ENCODE measurements at regions not wholly inside any gene's neighbourhood (a gene's known extent, or its start where the extent isn't known, plus 50 kb on each side); places are given as distances from the start of the nearest gene placed in this dataset.
"Not testable (repeated sequence)": the region's sequence is repeated elsewhere in the genome, so short reads cannot be mapped to it uniquely, and the experiment has no call there.

GRCh38 chr7:3177271-3177670 is 123.8 kb upstream of the SDK1 start:
- Mint-ChIP-seq H3K36me3 (no peaks in the 10 kb centered on the region), H3K4me1 (no peaks in the 10 kb centered on the region), H3K27ac (no peak overlapping the region), H3K9me3 (peaks cover 0 to 2% of the 10 kb centered on the region in 2 donors), H3K27me3 (peaks cover 7 to 13% of the 10 kb centered on the region in 2 donors), H3K4me3 (no peak overlapping the region)
- ATAC-seq (replicated peaks) (no peak), DNase-seq (no peak)

- Mint-ChIP-seq H3K27ac (no peak overlapping the region), H3K4me1 (no peaks in the 10 kb centered on the region)
These were observed 121.6 kb upstream of the SDK1 start for GRCh38 chr7:3179456-3179855.

DNA sequence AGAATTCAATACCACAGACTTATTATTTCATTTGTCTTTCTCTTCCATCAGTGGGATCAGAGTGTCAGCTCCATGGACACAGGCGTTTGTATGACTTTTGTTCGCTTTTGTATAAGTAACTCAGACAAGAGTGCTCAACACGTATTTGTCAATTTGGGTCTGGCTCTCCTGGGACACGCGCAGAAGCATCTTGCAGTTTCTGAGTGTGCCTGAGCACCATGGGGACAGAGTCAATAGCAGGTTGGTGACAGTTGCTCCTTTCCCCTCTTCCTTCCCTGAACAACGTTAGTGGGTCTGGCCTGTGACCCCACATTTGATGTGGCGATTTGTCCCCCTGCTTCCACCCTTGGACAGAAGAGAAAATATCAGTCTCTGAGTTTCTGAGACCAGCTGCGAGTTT is 120.4 kb upstream of the SDK1 start:
- DNase-seq (no peak), ATAC-seq (replicated peaks) (no peak)
- Mint-ChIP-seq H3K36me3 (no peaks in the 10 kb centered on the region), H3K27me3 (peaks cover 10% of the 10 kb centered on the region in 2 donors), H3K27ac (no peak overlapping the region), H3K4me1 (no peaks in the 10 kb centered on the region), H3K9me3 (peaks cover 0 to 2% of the 10 kb centered on the region in 2 donors), H3K4me3 (no peak overlapping the region)

More at GRCh38 chr7:3179456-3179855, 121.6 kb upstream of the SDK1 start:
- H3K36me3 Mint-ChIP-seq: no peaks in the 10 kb centered on the region
- ATAC-seq (replicated peaks) (no peak), DNase-seq (no peak)
- peaks cover 0 to 2% of the 10 kb centered on the region in 2 donors for H3K9me3 Mint-ChIP-seq
- H3K4me3 Mint-ChIP-seq: no peak overlapping the region
- peaks cover 8 to 12% of the 10 kb centered on the region in 2 donors for H3K27me3 Mint-ChIP-seq

GRCh38 chr7:3182055-3182454 is 119.0 kb upstream of the SDK1 start:
- not testable (repeated sequence) for ATAC-seq (replicated peaks); H3K27ac Mint-ChIP-seq
- peaks cover 10% of the 10 kb centered on the region in 2 donors for H3K27me3 Mint-ChIP-seq

DNA sequence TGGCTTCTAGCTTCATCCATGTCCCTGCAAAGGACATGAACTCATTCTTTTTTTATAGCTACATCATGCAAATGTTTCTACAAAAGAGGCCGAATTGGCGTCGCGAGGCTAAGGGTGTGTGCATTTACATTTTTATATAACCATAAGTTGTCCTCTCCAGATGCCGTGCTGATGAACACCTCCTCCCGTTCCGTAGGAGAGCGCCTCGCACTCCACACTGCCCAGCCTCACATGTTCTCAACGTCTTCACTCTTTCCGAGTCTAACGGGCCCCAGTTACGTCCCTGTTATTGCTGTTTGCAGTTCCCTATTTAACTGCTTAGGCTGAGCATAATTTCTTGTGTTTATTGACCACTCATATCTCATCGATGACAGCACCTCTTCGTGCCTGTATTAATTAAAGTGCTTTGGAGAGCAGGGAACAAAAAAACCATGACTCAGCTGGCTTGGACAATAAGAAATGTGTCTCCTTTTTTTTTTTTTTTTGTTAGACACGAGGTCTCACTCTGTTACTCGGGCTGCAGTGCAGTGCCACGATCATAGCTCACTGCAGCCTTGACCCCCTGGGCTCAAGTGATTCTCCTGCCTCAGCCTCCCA is 113.5 kb upstream of the SDK1 start:
- DNase-seq: no peak
- ATAC-seq (replicated peaks): no peak
- H3K27ac Mint-ChIP-seq: no peak overlapping the region
- H3K4me1 Mint-ChIP-seq: peaks cover 5 to 8% of the 10 kb centered on the region in 2 donors
- H3K9me3 Mint-ChIP-seq: no peaks in the 10 kb centered on the region
- H3K36me3 Mint-ChIP-seq: no peaks in the 10 kb centered on the region
- H3K27me3 Mint-ChIP-seq: peaks cover 13 to 17% of the 10 kb centered on the region in 2 donors
- H3K4me3 Mint-ChIP-seq: no peak overlapping the region

More at GRCh38 chr7:3182055-3182454, 119.0 kb upstream of the SDK1 start:
- not testable (repeated sequence) for H3K4me1 Mint-ChIP-seq, DNase-seq, H3K4me3 Mint-ChIP-seq, H3K9me3 Mint-ChIP-seq, H3K36me3 Mint-ChIP-seq

DNA sequence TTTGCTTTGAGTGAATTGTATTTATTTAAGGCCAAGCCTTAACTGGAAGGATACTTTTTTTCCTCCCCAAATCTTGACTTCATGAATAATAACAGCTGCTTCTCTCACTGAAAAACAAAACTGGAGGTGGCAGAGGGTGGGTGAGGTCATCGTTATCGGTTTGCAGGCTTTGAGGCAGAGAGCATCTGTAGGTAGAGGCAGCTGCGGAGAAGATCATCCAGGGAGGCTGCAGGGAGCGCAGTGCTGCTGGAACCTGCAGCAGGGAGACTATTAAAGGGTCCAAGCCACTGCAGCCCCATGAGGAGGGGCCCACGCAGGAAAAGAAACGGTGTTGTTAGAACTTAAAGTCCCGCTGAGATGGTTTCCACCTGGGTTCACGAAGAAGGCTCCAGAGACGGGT is 112.1 kb upstream of the SDK1 start:
- no peak for ATAC-seq (replicated peaks)
- H3K9me3 Mint-ChIP-seq: no peaks in the 10 kb centered on the region
- H3K27me3 Mint-ChIP-seq: peaks cover 13 to 15% of the 10 kb centered on the region in 2 donors
- no peaks in the 10 kb centered on the region for H3K36me3 Mint-ChIP-seq
- H3K4me1 Mint-ChIP-seq: peaks cover 5 to 8% of the 10 kb centered on the region in 2 donors
- H3K4me3 Mint-ChIP-seq: no peak overlapping the region
- no peak overlapping the region for H3K27ac Mint-ChIP-seq
- no peak for DNase-seq

GRCh38 chr7:3191548-3191947 is 109.5 kb upstream of the SDK1 start:
- peaks cover 10 to 16% of the 10 kb centered on the region in 2 donors for H3K27me3 Mint-ChIP-seq
- no peak overlapping the region for H3K27ac Mint-ChIP-seq
- ATAC-seq (replicated peaks): peak; percentile 59 to 63

DNA sequence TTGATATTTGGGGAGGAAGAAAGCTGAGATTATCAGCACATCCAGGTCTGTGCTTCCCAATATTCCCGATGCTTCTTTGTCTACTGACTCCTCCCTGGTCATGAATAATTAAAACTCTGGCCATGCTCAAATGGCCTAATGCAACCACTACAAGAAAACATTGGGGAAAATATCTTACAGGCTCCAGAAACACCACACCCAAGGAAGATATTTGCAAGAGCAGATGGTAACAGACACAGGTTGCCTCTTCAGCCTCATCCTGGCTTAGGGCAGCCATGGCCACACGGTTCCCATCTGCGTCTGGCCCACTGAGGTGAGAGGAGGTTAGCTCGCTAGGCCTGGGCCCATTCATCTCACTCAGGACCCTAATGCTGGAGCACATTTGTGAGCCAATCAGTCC is 108.4 kb upstream of the SDK1 start:
- H3K9me3 Mint-ChIP-seq: peaks cover 0 to 1% of the 10 kb centered on the region in 2 donors
- no peaks in the 10 kb centered on the region for H3K36me3 Mint-ChIP-seq
- H3K4me1 Mint-ChIP-seq: peaks cover 9 to 16% of the 10 kb centered on the region in 2 donors
- no peak for DNase-seq
- H3K4me3 Mint-ChIP-seq: no peak overlapping the region
- no peak overlapping the region for H3K27ac Mint-ChIP-seq
- H3K27me3 Mint-ChIP-seq: peaks cover 13 to 16% of the 10 kb centered on the region in 2 donors
- ATAC-seq (replicated peaks): no peak

More at GRCh38 chr7:3191548-3191947, 109.5 kb upstream of the SDK1 start:
- H3K4me1 Mint-ChIP-seq: peaks cover 5 to 8% of the 10 kb centered on the region in 2 donors
- peaks cover 0 to 1% of the 10 kb centered on the region in 2 donors for H3K9me3 Mint-ChIP-seq
- peak; percentile 1 for DNase-seq
- no peaks in the 10 kb centered on the region for H3K36me3 Mint-ChIP-seq
- H3K4me3 Mint-ChIP-seq: no peak overlapping the region

- no peak for DNase-seq
- Mint-ChIP-seq H3K4me1 (peaks cover 9 to 16% of the 10 kb centered on the region in 2 donors), H3K27me3 (peaks cover 12 to 15% of the 10 kb centered on the region in 2 donors), H3K27ac (no peak overlapping the region), H3K36me3 (no peaks in the 10 kb centered on the region), H3K4me3 (no peak overlapping the region), H3K9me3 (peaks cover 0 to 1% of the 10 kb centered on the region in 2 donors)
- ATAC-seq (replicated peaks): no peak
These were observed 107.5 kb upstream of the SDK1 start for GRCh38 chr7:3193379-3194120.

DNA sequence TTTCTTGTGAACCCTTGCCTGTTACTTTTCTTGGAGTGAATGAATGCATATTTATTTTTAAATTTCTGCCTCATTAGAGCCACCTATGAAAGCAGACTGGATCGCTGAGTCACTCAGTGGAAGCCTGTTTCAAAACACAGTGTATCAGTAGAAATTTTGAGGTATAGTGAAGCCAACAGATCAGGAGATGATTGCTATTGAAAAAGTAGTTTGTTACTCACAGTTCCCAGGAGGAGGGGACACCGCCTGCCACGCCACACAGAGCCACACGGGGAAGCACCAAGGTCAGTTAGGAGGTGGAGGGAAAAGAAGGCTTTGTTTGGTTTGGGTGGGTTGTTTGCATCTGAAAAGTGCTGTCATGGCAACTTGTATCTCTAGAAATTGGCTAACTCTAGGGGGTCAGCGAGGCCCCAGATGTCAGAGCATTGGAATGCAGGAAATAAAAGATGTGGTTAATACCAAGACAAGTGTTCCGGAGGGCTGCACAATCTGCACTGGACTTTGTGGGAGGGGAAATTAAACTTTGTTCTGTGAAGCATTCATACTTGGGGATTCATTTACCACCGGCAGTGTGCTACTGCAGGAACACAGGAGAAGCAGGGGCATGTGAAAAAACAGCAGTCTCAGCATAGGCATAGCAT is 106.4 kb upstream of the SDK1 start:
- no peak overlapping the region for H3K27ac Mint-ChIP-seq
- H3K4me1 Mint-ChIP-seq: peaks cover 9 to 16% of the 10 kb centered on the region in 2 donors
- H3K4me3 Mint-ChIP-seq: no peak overlapping the region
- DNase-seq: no peak
- H3K27me3 Mint-ChIP-seq: peaks cover 7 to 12% of the 10 kb centered on the region in 2 donors
- H3K9me3 Mint-ChIP-seq: peaks cover 0 to 1% of the 10 kb centered on the region in 2 donors
- H3K36me3 Mint-ChIP-seq: peaks cover 0 to 3% of the 10 kb centered on the region in 2 donors
- no peak for ATAC-seq (replicated peaks)

DNA sequence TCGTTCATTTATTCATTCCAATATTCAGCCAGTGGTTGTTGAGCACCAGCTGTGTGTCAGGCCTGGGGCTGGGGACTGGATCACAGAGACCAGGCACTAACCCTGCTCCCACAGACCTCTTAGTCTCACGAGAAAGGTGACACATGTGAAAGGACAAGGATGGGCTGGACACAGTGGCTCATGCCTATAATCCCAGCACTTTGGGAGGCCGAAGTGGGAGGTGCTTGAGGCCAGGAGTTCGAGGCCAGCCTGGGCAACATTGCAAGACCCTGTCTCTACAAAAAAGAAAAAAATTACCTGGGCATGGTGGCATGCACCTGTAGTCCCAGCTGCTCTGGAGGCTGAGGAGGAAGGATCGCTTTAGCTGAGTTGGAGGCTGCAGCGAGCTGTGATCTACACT is 105.9 kb upstream of the SDK1 start:
- peaks cover 0 to 1% of the 10 kb centered on the region in 2 donors for H3K9me3 Mint-ChIP-seq
- peaks cover 9 to 16% of the 10 kb centered on the region in 2 donors for H3K4me1 Mint-ChIP-seq
- peaks cover 0 to 3% of the 10 kb centered on the region in 2 donors for H3K36me3 Mint-ChIP-seq
- no peak for ATAC-seq (replicated peaks)
- DNase-seq: no peak
- no peak overlapping the region for H3K4me3 Mint-ChIP-seq
- H3K27ac Mint-ChIP-seq: no peak overlapping the region
- H3K27me3 Mint-ChIP-seq: peaks cover 7 to 12% of the 10 kb centered on the region in 2 donors

- ATAC-seq (replicated peaks) (no peak), DNase-seq (no peak)
- H3K4me1 Mint-ChIP-seq: peaks cover 4 to 9% of the 10 kb centered on the region in 2 donors
- H3K27ac Mint-ChIP-seq: peak overlapping the region; percentile 1
- peaks cover 7 to 12% of the 10 kb centered on the region in 2 donors for H3K27me3 Mint-ChIP-seq
- no peak overlapping the region for H3K4me3 Mint-ChIP-seq
- peaks cover 0 to 1% of the 10 kb centered on the region in 2 donors for H3K9me3 Mint-ChIP-seq
- peaks cover 0 to 3% of the 10 kb centered on the region in 2 donors for H3K36me3 Mint-ChIP-seq
These were observed 104.2 kb upstream of the SDK1 start for GRCh38 chr7:3196629-3197400.

GRCh38 chr7:3197567-3198213 is 103.4 kb upstream of the SDK1 start:
- Mint-ChIP-seq H3K4me3 (no peak overlapping the region), H3K36me3 (peaks cover 0 to 3% of the 10 kb centered on the region in 2 donors), H3K9me3 (peaks cover 0 to 1% of the 10 kb centered on the region in 2 donors), H3K4me1 (peaks cover 7 to 13% of the 10 kb centered on the region in 2 donors), H3K27me3 (peaks cover 12% of the 10 kb centered on the region in 2 donors), H3K27ac (no peak overlapping the region)
- DNase-seq (no peak), ATAC-seq (replicated peaks) (no peak)
